Astrocyte of the spinal cord (primary cell): ENCODE measurements at regions not wholly inside any gene's neighbourhood (a gene's known extent, or its start where the extent isn't known, plus 50 kb on each side); places are given as distances from the start of the nearest gene placed in this dataset.

Experiments
- DNase-seq: peaks from one replicate; pipeline ENCODE4 v3.0.0; 2011; ENCODE audit warnings: low read depth, low spot score
- H3K4me3 ChIP-seq: 2 replicates; pipeline ENCODE4 v1.5.1; 2011; ENCODE audit warnings: low read depth, mild to moderate bottlenecking, low read length, moderate library complexity
- in situ Hi-C: cut with HindIII; loops from 2 replicates; pipeline ENCODE4 v1.10.0; 2017; ENCODE audit warnings: low sequenced_read_pairs
- TF ChIP-seq, protein P1 (sequence below): IDR thresholded peaks from 2 replicates; pipeline ENCODE4 v1.5.1; 2012; ENCODE audit warnings: low read depth, mild to moderate bottlenecking, low read length, inconsistent platforms

DNA sequence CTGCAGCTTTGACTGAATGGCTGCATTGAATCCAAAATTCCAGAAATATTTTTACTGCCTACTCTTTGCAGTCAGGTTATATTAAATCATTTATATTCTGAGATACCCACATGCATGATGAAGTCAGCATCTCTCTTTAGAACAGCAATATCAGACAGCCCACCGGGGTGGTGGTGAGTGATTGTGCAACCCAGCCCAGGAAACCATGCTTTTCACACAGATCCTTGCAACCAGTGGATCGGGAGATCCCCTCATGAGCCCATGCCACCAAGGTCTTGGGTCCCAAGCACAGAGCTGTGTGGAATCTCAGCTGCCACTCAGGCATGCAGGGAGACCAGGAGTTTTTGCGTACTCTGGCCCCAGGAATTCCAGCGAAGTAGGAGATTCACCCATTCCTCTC, 226.5 kb downstream of the DTWD2 start:
- H3K4me3 ChIP-seq: no peak overlapping the region
- TF ChIP-seq, protein P1, sequence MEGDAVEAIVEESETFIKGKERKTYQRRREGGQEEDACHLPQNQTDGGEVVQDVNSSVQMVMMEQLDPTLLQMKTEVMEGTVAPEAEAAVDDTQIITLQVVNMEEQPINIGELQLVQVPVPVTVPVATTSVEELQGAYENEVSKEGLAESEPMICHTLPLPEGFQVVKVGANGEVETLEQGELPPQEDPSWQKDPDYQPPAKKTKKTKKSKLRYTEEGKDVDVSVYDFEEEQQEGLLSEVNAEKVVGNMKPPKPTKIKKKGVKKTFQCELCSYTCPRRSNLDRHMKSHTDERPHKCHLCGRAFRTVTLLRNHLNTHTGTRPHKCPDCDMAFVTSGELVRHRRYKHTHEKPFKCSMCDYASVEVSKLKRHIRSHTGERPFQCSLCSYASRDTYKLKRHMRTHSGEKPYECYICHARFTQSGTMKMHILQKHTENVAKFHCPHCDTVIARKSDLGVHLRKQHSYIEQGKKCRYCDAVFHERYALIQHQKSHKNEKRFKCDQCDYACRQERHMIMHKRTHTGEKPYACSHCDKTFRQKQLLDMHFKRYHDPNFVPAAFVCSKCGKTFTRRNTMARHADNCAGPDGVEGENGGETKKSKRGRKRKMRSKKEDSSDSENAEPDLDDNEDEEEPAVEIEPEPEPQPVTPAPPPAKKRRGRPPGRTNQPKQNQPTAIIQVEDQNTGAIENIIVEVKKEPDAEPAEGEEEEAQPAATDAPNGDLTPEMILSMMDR: no peak
- DNase-seq: no peak
- in situ Hi-C loops: no loop called here

- TF ChIP-seq, protein P1: no peak
- no peak for DNase-seq
- H3K4me3 ChIP-seq: no peak overlapping the region
- in situ Hi-C loops: no loop called here
These were observed 235.4 kb downstream of the DTWD2 start for GRCh38 chr5:118752969-118753368.

- no peak overlapping the region for H3K4me3 ChIP-seq
- TF ChIP-seq, protein P1: no peak
- DNase-seq: no peak
- in situ Hi-C loops: no loop called here
These were observed 252.0 kb downstream of the DTWD2 start for GRCh38 chr5:118736396-118736795.

DNA sequence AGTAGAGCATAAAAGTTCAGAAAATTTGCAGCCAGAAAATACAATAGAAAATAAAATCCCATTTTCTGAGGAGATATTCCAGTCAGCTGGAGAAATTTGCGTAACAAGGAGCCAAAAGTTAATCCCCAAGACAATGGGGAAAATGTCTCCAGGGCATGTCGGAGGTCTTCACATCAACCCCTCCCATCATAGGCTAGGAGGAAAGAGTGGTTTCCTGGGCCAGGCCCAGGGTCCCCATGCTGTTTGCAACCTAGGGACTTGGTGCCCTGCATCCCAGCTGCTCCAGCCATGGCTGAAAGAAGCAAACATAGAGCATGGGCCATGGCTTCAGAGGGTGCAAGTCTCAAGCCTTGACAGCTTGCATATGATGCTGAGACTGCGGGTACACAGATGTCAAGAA, 255.0 kb downstream of the DTWD2 start:
- in situ Hi-C loops: no loop called here
- TF ChIP-seq, protein P1: no peak
- H3K4me3 ChIP-seq: no peak overlapping the region
- no peak for DNase-seq

DNA sequence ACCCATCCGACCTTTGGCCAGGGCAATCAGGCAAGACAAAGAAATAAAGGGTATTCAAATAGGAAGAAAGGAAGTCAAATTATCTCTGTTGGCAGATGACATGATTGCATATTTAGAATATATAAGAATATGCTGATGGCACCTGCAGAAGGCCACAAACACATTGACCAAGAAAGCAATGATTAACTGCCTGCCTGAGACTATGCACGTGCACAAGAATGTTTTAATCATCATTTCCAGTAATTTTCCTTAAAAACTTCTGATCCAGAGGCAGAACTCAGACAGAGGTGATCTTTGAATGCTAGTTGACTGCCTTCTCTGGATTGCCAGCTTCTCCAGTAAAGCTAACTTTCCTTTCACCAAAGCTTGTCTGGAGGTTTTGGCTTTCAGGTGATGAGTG, 260.2 kb downstream of the DTWD2 start:
- DNase-seq: no peak
- TF ChIP-seq, protein P1: no peak
- H3K4me3 ChIP-seq: no peak overlapping the region
- in situ Hi-C loops: no loop called here

- no peak overlapping the region for H3K4me3 ChIP-seq
- in situ Hi-C loops: no loop called here
- no peak for DNase-seq
- TF ChIP-seq, protein P1: no peak
These were observed 261.5 kb downstream of the DTWD2 start for GRCh38 chr5:118726891-118727290.

DNA sequence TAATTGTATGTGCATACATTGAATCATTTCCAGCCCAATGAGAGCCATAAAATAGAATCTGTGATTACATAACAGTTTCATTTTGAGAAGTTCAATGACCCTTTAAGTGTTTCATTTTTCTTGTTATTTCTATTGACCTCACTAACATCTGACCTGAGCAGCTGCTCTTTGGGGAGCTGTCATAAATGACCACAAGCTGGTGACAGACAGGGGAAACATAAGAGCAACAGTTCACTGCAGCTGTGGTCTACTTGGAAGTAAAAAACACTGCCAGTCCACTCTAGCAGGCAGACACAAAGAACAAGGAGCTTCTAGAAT, 265.4 kb downstream of the DTWD2 start:
- TF ChIP-seq, protein P1: no peak
- DNase-seq: no peak
- in situ Hi-C loops: no loop called here
- H3K4me3 ChIP-seq: no peak overlapping the region
